Erythroblast (primary cell): ENCODE measurements at regions not wholly inside any gene's neighbourhood (a gene's known extent, or its start where the extent isn't known, plus 50 kb on each side); places are given as distances from the start of the nearest gene placed in this dataset.

Source experiments
- GATA1 ChIP-seq: IDR thresholded peaks from 2 replicates; pipeline ENCODE4 v1.6.1; 2011; ENCODE audit warnings: low read depth, mild to moderate bottlenecking, control low read depth, low read length, moderate library complexity
- POLR2A ChIP-seq: IDR thresholded peaks from 2 replicates; pipeline ENCODE4 v1.6.1; 2011; ENCODE audit warnings: mild to moderate bottlenecking, low read length

DNA sequence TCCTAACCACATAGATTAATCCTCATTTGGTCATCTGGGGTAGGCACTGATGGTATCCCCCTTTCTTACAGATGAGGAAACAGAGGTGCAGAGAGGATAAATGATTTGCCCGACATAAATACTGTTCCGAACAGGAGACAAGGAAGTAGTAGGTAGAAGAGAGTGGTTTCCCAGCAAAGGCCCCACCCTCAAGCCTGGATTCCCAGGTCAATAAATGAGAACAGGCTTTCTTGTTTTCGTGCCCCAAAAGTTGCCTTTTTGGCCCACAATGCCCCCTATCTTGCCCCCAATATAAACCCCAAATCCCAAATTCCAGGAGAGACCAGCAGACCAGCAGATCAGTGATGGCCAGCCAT lies 125.5 kb upstream of the PRR20G start:
- TF ChIP-seq POLR2A (no peak), GATA1 (no peak)
